LNCAP (cell line): ENCODE measurements at regions not wholly inside any gene's neighbourhood (a gene's known extent, or its start where the extent isn't known, plus 50 kb on each side); places are given as distances from the start of the nearest gene placed in this dataset.

Experiments used
- TF ChIP-seq, protein P1 (sequence below): fragments of 450-650 bp; IDR thresholded peaks from 2 replicates; pipeline ENCODE4 v1.5.1; 2017; ENCODE audit warnings: mild to moderate bottlenecking

- TF ChIP-seq, protein P1, sequence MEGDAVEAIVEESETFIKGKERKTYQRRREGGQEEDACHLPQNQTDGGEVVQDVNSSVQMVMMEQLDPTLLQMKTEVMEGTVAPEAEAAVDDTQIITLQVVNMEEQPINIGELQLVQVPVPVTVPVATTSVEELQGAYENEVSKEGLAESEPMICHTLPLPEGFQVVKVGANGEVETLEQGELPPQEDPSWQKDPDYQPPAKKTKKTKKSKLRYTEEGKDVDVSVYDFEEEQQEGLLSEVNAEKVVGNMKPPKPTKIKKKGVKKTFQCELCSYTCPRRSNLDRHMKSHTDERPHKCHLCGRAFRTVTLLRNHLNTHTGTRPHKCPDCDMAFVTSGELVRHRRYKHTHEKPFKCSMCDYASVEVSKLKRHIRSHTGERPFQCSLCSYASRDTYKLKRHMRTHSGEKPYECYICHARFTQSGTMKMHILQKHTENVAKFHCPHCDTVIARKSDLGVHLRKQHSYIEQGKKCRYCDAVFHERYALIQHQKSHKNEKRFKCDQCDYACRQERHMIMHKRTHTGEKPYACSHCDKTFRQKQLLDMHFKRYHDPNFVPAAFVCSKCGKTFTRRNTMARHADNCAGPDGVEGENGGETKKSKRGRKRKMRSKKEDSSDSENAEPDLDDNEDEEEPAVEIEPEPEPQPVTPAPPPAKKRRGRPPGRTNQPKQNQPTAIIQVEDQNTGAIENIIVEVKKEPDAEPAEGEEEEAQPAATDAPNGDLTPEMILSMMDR, result no peak
These were observed 381.2 kb upstream of the PCDH10 start for GRCh38 chr4:132767901-132768300.

GRCh38 chr4:132770776-132771175 lies 378.3 kb upstream of the PCDH10 start:
- TF ChIP-seq, protein P1, result no peak

DNA sequence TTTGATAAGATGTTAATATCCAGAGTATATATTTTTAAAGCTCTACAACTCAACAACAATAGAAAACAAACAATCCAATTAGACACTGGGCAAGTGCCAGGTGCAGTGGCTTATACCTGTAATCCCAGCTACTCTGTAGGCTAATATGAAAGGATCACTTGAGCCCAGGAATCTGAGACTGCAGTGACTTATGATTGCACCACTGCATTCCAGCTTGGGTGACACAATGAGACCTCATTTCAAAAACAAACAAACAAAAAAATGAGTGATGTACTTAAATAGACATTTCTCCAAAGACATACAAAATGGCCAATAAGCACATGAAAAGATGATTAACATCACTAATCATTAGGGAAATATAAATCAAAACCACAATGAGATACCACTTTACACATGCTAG lies 356.8 kb upstream of the PCDH10 start:
- TF ChIP-seq, protein P1, result no peak

- TF ChIP-seq, protein P1, result no peak
These were observed 351.2 kb upstream of the PCDH10 start for GRCh38 chr4:132797856-132798255.

- TF ChIP-seq, protein P1, result no peak
These were observed 339.6 kb upstream of the PCDH10 start for GRCh38 chr4:132809298-132810032.

DNA sequence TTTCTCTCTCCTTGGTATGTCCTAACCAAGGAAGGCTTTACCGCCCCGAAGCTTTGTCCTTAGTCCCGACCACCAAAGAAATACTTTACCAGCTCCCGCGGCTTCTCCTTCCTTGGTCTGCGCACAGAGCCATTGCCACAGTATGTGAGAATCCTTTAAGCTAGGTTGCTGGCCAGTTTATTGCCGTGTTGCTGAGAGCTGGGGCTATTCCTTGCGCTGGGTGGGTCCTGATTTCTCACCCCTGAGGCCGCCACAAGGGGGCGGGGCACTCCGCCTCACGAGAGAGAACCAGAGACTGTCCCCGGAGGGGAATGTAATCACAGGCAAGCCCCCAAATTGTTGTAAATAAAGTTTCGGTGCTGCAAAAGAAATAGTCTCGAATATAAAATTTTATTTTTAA lies 331.0 kb upstream of the PCDH10 start:
- TF ChIP-seq, protein P1, result no peak

DNA sequence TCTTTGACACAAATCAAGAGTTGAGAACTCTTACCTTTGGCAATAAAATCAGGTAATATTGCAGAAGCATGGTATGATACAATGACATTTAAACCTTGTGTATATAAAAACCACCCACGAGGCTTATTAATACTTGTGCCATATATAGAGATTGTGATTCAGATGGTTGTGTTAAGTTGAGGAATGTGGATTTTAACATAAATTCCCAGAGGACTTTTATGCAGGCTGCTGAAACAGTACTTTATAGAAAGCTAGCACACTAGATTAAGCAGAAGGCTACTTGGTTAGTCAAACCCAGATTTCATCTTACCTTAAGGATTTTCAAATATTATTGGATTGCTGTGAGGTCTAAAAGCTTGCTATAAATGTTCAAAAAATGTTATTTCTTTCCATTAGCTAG lies 325.7 kb upstream of the PCDH10 start:
- TF ChIP-seq, protein P1, result no peak

- TF ChIP-seq, protein P1, result no peak
These were observed 324.3 kb upstream of the PCDH10 start for GRCh38 chr4:132824761-132825160.
